Erythroblast (primary cell): ENCODE measurements at regions not wholly inside any gene's neighbourhood (a gene's known extent, or its start where the extent isn't known, plus 50 kb on each side); places are given as distances from the start of the nearest gene placed in this dataset.

Experiments used
- GATA1 ChIP-seq: IDR thresholded peaks from 2 replicates; pipeline ENCODE4 v1.6.1; 2011; ENCODE audit warnings: low read depth, mild to moderate bottlenecking, control low read depth, low read length, moderate library complexity
- POLR2A ChIP-seq: IDR thresholded peaks from 2 replicates; pipeline ENCODE4 v1.6.1; 2011; ENCODE audit warnings: mild to moderate bottlenecking, low read length

- TF ChIP-seq POLR2A, result no peak
- no peak for TF ChIP-seq GATA1
These were observed 762.6 kb downstream of the MRPL39 start for GRCh38 chr21:24844671-24845070.
